Keratinocyte (primary cell): ENCODE measurements at regions not wholly inside any gene's neighbourhood (a gene's known extent, or its start where the extent isn't known, plus 50 kb on each side); places are given as distances from the start of the nearest gene placed in this dataset.

Source experiments
- CTCF ChIP-seq, 3 experiments: IDR thresholded peaks in 1 of 3; conservative IDR thresholded peaks in 1 of 3; optimal IDR thresholded peaks in 1 of 3; 2 replicates in 2 of 3; 3 replicates in 1 of 3; pipeline versions ENCODE3 to v1.5.1; 2011; ENCODE audit warnings: low read length in 3 of 3, mild to moderate bottlenecking in 3 of 3, moderate library complexity in 2 of 3, control low read depth in 1 of 3, inconsistent platforms in 1 of 3; ENCODE audit not compliant: insufficient read depth in 2 of 3; ENCODE audit errors: extremely low read depth in 1 of 3
- EZH2 ChIP-seq: IDR thresholded peaks from one replicate; pipeline ENCODE4 v1.6.1; 2012; ENCODE audit warnings: inconsistent platforms, mild to moderate bottlenecking, low read length, moderate library complexity

- no peak for TF ChIP-seq CTCF (optimal IDR thresholded peaks at IDR 0.05 in 1 of 3, IDR thresholded peaks at IDR 0.05 in 1 of 3, conservative IDR thresholded peaks at IDR 0.05 in 1 of 3; ENCODE audit: extremely low read depth in 1 of 3, insufficient read depth in 2 of 3, low read length in 3 of 3)
- no peak for TF ChIP-seq EZH2
Observed at GRCh38 chr2:194896871-194897270, 760.2 kb upstream of the SLC39A10 start.
